ENCODE measurements at regions not wholly inside any gene's neighbourhood (a gene's known extent, or its start where the extent isn't known, plus 50 kb on each side); places are given as distances from the start of the nearest gene placed in this dataset.

DNA sequence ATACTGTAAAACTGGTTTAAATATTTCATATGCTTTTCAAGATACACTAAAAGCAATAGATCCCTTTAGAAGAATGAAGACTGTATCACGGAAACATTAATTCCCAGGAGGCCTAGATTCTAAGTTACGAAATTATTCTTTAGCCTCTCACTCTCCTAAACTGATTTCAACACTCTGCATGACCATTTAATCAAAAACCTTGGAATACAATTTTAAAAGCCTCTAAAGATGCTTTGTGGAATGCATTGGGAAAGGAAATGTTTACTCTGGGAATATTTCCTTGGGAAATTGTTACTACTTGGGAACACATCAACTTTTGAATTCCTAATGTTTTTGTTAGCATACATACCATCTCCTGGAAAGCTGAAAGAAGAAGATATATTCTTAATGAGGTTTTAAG, 255.7 kb upstream of the FAR2 start:
- TF ChIP-seq, protein P1, sequence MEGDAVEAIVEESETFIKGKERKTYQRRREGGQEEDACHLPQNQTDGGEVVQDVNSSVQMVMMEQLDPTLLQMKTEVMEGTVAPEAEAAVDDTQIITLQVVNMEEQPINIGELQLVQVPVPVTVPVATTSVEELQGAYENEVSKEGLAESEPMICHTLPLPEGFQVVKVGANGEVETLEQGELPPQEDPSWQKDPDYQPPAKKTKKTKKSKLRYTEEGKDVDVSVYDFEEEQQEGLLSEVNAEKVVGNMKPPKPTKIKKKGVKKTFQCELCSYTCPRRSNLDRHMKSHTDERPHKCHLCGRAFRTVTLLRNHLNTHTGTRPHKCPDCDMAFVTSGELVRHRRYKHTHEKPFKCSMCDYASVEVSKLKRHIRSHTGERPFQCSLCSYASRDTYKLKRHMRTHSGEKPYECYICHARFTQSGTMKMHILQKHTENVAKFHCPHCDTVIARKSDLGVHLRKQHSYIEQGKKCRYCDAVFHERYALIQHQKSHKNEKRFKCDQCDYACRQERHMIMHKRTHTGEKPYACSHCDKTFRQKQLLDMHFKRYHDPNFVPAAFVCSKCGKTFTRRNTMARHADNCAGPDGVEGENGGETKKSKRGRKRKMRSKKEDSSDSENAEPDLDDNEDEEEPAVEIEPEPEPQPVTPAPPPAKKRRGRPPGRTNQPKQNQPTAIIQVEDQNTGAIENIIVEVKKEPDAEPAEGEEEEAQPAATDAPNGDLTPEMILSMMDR (IDR thresholded peaks at IDR 0.05; ENCODE audit: low read length): no peak
- no peak for TF ChIP-seq EZH2 (IDR thresholded peaks at IDR 0.05; ENCODE audit: borderline replicate concordance, low read length)
